Thyroid gland (tissue), 4 donors: ENCODE measurements at regions not wholly inside any gene's neighbourhood (a gene's known extent, or its start where the extent isn't known, plus 50 kb on each side); places are given as distances from the start of the nearest gene placed in this dataset.

Source experiments
- CTCF ChIP-seq, 6 experiments: fragments of 200-600 bp in 3 of 6; fragments of 450-650 bp in 3 of 6; sonication (generic) in 3 of 6; IDR thresholded peaks; one replicate each; pipeline ENCODE4 v1.5.1; 2016 to 2019; ENCODE audit warnings: antibody characterized with exemption in 6 of 6, mild to moderate bottlenecking in 2 of 6, inconsistent platforms in 1 of 6, moderate library complexity in 1 of 6
- POLR2A ChIP-seq, 2 donors: fragments of 450-650 bp; IDR thresholded peaks; one replicate each; pipeline ENCODE4 v1.6.1; 2017; ENCODE audit warnings: antibody characterized with exemption in 2 of 2, mild to moderate bottlenecking in 2 of 2, moderate library complexity in 1 of 2

GRCh38 chr10:55203874-55204273, 402.8 kb upstream of the PCDH15 start:
- TF ChIP-seq CTCF (IDR thresholded peaks at IDR 0.05) (no peak), POLR2A (IDR thresholded peaks at IDR 0.05) (no peak)
